ENCODE measurements at regions not wholly inside any gene's neighbourhood (a gene's known extent, or its start where the extent isn't known, plus 50 kb on each side); places are given as distances from the start of the nearest gene placed in this dataset.

GRCh38 chr14:95466506-95466905 lies 49.9 kb downstream of the SYNE3 start:
- no peak for DNase-seq

- DNase-seq, result no peak
Measured at GRCh38 chr14:95465936-95466335, 50.5 kb downstream of the SYNE3 start.

GRCh38 chr14:95465358-95465757 lies 51.1 kb downstream of the SYNE3 start:
- DNase-seq, result no peak

GRCh38 chr14:95464514-95464913 lies 51.9 kb downstream of the SYNE3 start:
- no peak for DNase-seq

- no peak for DNase-seq
Measured at GRCh38 chr14:95464103-95464502, 52.3 kb downstream of the SYNE3 start.

GRCh38 chr14:95463171-95463901 lies 53.1 kb downstream of the SYNE3 start:
- peak; percentile 12 for DNase-seq

GRCh38 chr14:95462491-95462890 lies 54.0 kb downstream of the SYNE3 start:
- DNase-seq, result no peak

- DNase-seq, result no peak
Measured at GRCh38 chr14:95460647-95461478, 55.6 kb downstream of the SYNE3 start.

GRCh38 chr14:95458906-95459305 lies 57.5 kb downstream of the SYNE3 start:
- no peak for DNase-seq

- no peak for DNase-seq
Measured at GRCh38 chr14:95458459-95458858, 58.0 kb downstream of the SYNE3 start.

- no peak for DNase-seq
Measured at GRCh38 chr14:95456281-95456680, 60.2 kb downstream of the SYNE3 start.

GRCh38 chr14:95455246-95455645 lies 61.2 kb downstream of the SYNE3 start:
- no peak for DNase-seq

GRCh38 chr14:95453713-95453980 lies 62.8 kb downstream of the SYNE3 start:
- DNase-seq, result no peak

- no peak for DNase-seq
Measured at GRCh38 chr14:95452893-95453712, 63.3 kb downstream of the SYNE3 start.

- no peak for DNase-seq
Measured at GRCh38 chr14:95452176-95452892, 64.1 kb downstream of the SYNE3 start.

- no peak for DNase-seq
Measured at GRCh38 chr14:95449131-95449530, 67.3 kb downstream of the SYNE3 start.

GRCh38 chr14:95446470-95446869 lies 70.0 kb downstream of the SYNE3 start:
- no peak for DNase-seq

- no peak for DNase-seq
Measured at GRCh38 chr14:95445676-95446075, 70.8 kb downstream of the SYNE3 start.

- DNase-seq, result no peak
Measured at GRCh38 chr14:95445161-95445560, 71.3 kb downstream of the SYNE3 start.

GRCh38 chr14:95444132-95445129 lies 72.0 kb downstream of the SYNE3 start:
- DNase-seq, result no peak

GRCh38 chr14:95442633-95443021 lies 73.8 kb downstream of the SYNE3 start:
- DNase-seq, result peak; percentile 78
